Activated naive CD8-positive, alpha-beta T cell treated with anti-CD3 and anti-CD28 coated beads, Interleukin-2, amount 50 U/mL, for 24 hours (primary cell): ENCODE measurements at regions not wholly inside any gene's neighbourhood (a gene's known extent, or its start where the extent isn't known, plus 50 kb on each side); places are given as distances from the start of the nearest gene placed in this dataset.

Source experiments
- ATAC-seq: fragments of 150-1000 bp; cut with Tn5 transposase; one replicate; pipeline ENCODE4 v1.10.0; 2021
- DNase-seq: peaks from one replicate; pipeline ENCODE4 v3.0.0; 2021
- H3K27ac Mint-ChIP-seq: one replicate; pipeline ENCODE4 v1.8.0; 2021; ENCODE audit warnings: mild to moderate bottlenecking, mixed read lengths
- H3K27me3 Mint-ChIP-seq: one replicate; pipeline ENCODE4 v1.8.0; 2021; ENCODE audit warnings: mixed read lengths
- H3K36me3 Mint-ChIP-seq: one replicate; pipeline ENCODE4 v1.8.0; 2021; ENCODE audit warnings: low read depth, mixed read lengths
- H3K4me1 Mint-ChIP-seq: one replicate; pipeline ENCODE4 v1.8.0; 2021; ENCODE audit warnings: mixed read lengths
- H3K4me3 Mint-ChIP-seq: one replicate; pipeline ENCODE4 v1.8.0; 2021; ENCODE audit warnings: mild to moderate bottlenecking, moderate library complexity, mixed read lengths
- H3K9me3 Mint-ChIP-seq: one replicate; pipeline ENCODE4 v1.8.0; 2021; ENCODE audit warnings: mixed read lengths

DNA sequence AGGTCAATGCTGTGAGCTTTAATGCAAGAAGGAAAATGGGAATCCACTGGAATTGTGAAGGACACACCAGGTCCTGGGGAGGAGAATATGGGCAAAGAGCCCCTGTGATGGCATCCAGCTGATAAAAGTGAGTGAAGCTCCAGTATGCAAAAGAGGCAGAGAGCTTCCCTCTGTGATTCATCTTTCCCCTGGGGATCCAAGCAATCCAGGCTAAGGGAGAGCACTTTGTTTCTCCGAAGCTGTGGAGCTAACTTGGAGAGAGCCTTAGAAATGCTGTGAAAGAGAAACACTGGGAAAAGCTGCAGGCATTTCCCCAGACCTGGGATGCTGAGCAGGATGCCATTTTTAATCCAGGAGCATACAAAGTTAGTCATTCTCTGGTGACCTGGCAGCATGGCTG lies 489.5 kb downstream of the SH2D4B start:
- peaks cover 6% of the 10 kb centered on the region for H3K27me3 Mint-ChIP-seq
- H3K9me3 Mint-ChIP-seq, result no peaks in the 10 kb centered on the region
- no peaks in the 10 kb centered on the region for H3K36me3 Mint-ChIP-seq
- no peak overlapping the region for H3K27ac Mint-ChIP-seq
- ATAC-seq (no peak), DNase-seq (no peak)
- no peak overlapping the region for H3K4me3 Mint-ChIP-seq
- no peaks in the 10 kb centered on the region for H3K4me1 Mint-ChIP-seq

- Mint-ChIP-seq H3K4me3 (no peak overlapping the region), H3K27me3 (peaks cover 6% of the 10 kb centered on the region), H3K4me1 (no peaks in the 10 kb centered on the region), H3K9me3 (no peaks in the 10 kb centered on the region), H3K27ac (no peak overlapping the region), H3K36me3 (no peaks in the 10 kb centered on the region)
- ATAC-seq, result no peak
- DNase-seq, result no peak
These were observed 490.0 kb downstream of the SH2D4B start for GRCh38 chr10:81027706-81028105.

DNA sequence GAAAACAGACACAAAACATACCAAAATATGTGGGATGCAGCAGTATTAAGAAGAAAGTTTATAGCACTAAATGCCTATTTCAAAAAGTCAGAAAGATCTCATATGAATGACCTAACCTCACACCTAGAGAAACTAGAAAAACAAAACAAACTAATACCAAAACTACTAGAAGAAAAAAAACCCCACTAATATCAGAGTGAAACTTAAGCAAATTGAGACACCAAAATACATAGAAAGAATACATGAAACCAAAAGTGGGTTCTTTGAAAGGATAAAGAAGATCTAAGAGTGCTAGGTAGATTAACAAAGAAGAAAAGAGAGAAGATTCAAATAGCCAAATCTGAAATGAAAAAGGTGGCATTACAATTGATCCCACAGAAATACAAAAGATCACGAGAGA lies 494.1 kb downstream of the SH2D4B start:
- Mint-ChIP-seq H3K9me3 (peaks cover 3% of the 10 kb centered on the region), H3K27me3 (peaks cover 4% of the 10 kb centered on the region), H3K36me3 (no peaks in the 10 kb centered on the region), H3K27ac (no peak overlapping the region), H3K4me3 (no peak overlapping the region), H3K4me1 (no peaks in the 10 kb centered on the region)
- DNase-seq (no peak), ATAC-seq (no peak)

GRCh38 chr10:81034383-81034782 lies 496.7 kb downstream of the SH2D4B start:
- Mint-ChIP-seq H3K4me1 (no peaks in the 10 kb centered on the region), H3K27ac (no peak overlapping the region), H3K4me3 (no peak overlapping the region), H3K36me3 (no peaks in the 10 kb centered on the region), H3K9me3 (peaks cover 3% of the 10 kb centered on the region), H3K27me3 (peaks cover 4% of the 10 kb centered on the region)
- no peak for ATAC-seq
- no peak for DNase-seq

GRCh38 chr10:81036257-81036656 lies 498.6 kb downstream of the SH2D4B start:
- H3K36me3 Mint-ChIP-seq, result no peaks in the 10 kb centered on the region
- peaks cover 3% of the 10 kb centered on the region for H3K9me3 Mint-ChIP-seq
- DNase-seq (no peak), ATAC-seq (no peak)
- peaks cover 4% of the 10 kb centered on the region for H3K27me3 Mint-ChIP-seq
- no peak overlapping the region for H3K4me3 Mint-ChIP-seq
- H3K27ac Mint-ChIP-seq, result no peak overlapping the region
- no peaks in the 10 kb centered on the region for H3K4me1 Mint-ChIP-seq

- peaks cover 3% of the 10 kb centered on the region for H3K9me3 Mint-ChIP-seq
- no peaks in the 10 kb centered on the region for H3K4me1 Mint-ChIP-seq
- no peak overlapping the region for H3K27ac Mint-ChIP-seq
- H3K4me3 Mint-ChIP-seq, result no peak overlapping the region
- H3K27me3 Mint-ChIP-seq, result peaks cover 2% of the 10 kb centered on the region
- H3K36me3 Mint-ChIP-seq, result no peaks in the 10 kb centered on the region
- DNase-seq (no peak), ATAC-seq (no peak)
These were observed 502.3 kb downstream of the SH2D4B start for GRCh38 chr10:81040031-81040430.

DNA sequence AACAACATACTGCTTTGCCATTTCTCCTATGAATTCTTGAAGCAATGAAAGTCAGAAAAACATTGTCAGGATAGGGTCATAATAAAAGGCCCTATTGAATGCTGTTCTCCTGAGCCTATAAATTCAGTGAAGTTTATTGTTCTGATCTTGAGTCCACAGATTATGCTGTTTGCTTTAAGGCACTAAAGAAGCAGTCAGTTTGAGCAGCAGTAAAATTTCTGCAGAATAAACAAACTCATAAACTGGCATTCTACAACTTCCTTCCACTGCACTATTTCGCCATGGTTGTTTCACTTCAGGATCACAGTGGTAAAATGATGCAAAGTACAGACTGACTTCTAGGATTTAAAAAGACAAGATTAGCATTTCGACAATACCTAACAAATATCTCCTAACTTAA lies 503.2 kb downstream of the SH2D4B start:
- DNase-seq (no peak), ATAC-seq (no peak)
- no peak overlapping the region for H3K27ac Mint-ChIP-seq
- H3K4me1 Mint-ChIP-seq, result no peaks in the 10 kb centered on the region
- H3K9me3 Mint-ChIP-seq, result peaks cover 5% of the 10 kb centered on the region
- no peaks in the 10 kb centered on the region for H3K36me3 Mint-ChIP-seq
- H3K4me3 Mint-ChIP-seq, result no peak overlapping the region
- peaks cover 2% of the 10 kb centered on the region for H3K27me3 Mint-ChIP-seq

- no peaks in the 10 kb centered on the region for H3K4me1 Mint-ChIP-seq
- no peaks in the 10 kb centered on the region for H3K36me3 Mint-ChIP-seq
- peaks cover 8% of the 10 kb centered on the region for H3K27me3 Mint-ChIP-seq
- DNase-seq (no peak), ATAC-seq (no peak)
- no peak overlapping the region for H3K27ac Mint-ChIP-seq
- H3K4me3 Mint-ChIP-seq, result no peak overlapping the region
- peaks cover 9% of the 10 kb centered on the region for H3K9me3 Mint-ChIP-seq
These were observed 504.9 kb downstream of the SH2D4B start for GRCh38 chr10:81042647-81043046.

- Mint-ChIP-seq H3K9me3 (no peaks in the 10 kb centered on the region), H3K4me1 (no peaks in the 10 kb centered on the region), H3K27ac (no peak overlapping the region), H3K27me3 (peaks cover 5% of the 10 kb centered on the region), H3K36me3 (no peaks in the 10 kb centered on the region), H3K4me3 (no peak overlapping the region)
- no peak for DNase-seq
- ATAC-seq, result no peak
These were observed 527.8 kb downstream of the SH2D4B start for GRCh38 chr10:81065474-81065873.

DNA sequence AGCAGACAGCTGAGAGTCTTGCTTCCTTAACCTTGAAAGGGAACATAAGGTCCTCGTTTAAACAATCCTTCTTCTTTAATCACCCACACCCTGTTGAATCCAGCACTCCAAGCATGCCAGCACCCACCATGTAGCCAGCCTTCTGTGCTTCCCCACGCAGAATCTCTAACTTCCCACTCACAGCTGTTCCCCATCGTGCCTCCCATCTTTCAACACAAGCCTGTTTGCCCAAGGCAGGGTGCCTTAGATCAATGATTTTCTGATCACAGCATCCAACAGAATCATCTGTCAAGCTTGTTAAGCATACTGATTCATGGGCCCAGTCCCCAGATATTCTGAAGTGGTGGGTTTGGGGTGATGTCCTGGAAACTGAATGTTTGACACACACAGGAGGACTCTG lies 530.8 kb downstream of the SH2D4B start:
- Mint-ChIP-seq H3K4me1 (no peaks in the 10 kb centered on the region), H3K27ac (no peak overlapping the region), H3K4me3 (no peak overlapping the region), H3K36me3 (no peaks in the 10 kb centered on the region), H3K27me3 (no peaks in the 10 kb centered on the region), H3K9me3 (no peaks in the 10 kb centered on the region)
- DNase-seq (no peak), ATAC-seq (no peak)

DNA sequence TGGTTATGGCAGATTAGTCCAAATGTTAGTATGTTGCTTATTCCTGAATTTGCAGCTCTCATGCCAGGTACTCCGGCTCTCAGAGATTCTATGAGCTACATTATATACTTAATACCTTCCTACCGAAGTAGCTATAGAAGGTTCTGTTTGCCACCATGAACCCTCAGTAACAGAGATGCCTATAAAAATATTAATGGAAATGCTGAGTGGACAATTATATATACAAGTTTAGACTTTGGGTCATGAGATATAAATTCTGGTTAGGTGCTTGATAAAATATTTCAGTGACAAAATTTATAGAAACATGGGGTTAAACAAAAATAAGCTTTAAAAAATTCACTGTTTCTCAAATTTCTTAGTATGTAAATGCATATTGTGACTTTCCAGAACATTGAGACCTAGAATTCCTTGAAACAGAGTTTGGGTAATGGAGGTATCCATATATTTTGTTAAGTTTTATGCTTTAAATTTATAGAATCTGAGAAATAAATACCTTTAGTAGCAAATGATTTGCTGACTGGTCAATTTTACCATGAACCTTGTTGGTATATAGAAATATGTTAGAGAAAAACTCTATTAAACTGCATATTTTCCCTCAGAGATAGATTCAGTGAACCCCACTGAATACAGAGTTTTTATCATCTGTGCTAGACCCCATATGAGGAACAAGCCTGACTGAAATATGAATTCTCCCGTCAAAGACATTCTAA lies 533.5 kb downstream of the SH2D4B start:
- Mint-ChIP-seq H3K4me3 (no peak overlapping the region), H3K27ac (no peak overlapping the region), H3K9me3 (no peaks in the 10 kb centered on the region), H3K36me3 (no peaks in the 10 kb centered on the region), H3K27me3 (peaks cover 3% of the 10 kb centered on the region), H3K4me1 (no peaks in the 10 kb centered on the region)
- DNase-seq (no peak), ATAC-seq (no peak)

- no peaks in the 10 kb centered on the region for H3K9me3 Mint-ChIP-seq
- no peak overlapping the region for H3K27ac Mint-ChIP-seq
- ATAC-seq, result no peak
- peaks cover 3% of the 10 kb centered on the region for H3K27me3 Mint-ChIP-seq
- no peaks in the 10 kb centered on the region for H3K4me1 Mint-ChIP-seq
- no peak for DNase-seq
- H3K4me3 Mint-ChIP-seq, result no peak overlapping the region
- H3K36me3 Mint-ChIP-seq, result no peaks in the 10 kb centered on the region
These were observed 535.5 kb downstream of the SH2D4B start for GRCh38 chr10:81073155-81073554.

GRCh38 chr10:81081887-81082620 lies 544.4 kb downstream of the SH2D4B start:
- Mint-ChIP-seq H3K27me3 (no peaks in the 10 kb centered on the region), H3K4me3 (no peak overlapping the region), H3K4me1 (no peaks in the 10 kb centered on the region), H3K27ac (no peak overlapping the region), H3K36me3 (no peaks in the 10 kb centered on the region), H3K9me3 (peaks cover 8% of the 10 kb centered on the region)
- no peak for ATAC-seq
- DNase-seq, result no peak

GRCh38 chr10:81082621-81083376 lies 545.1 kb downstream of the SH2D4B start:
- DNase-seq (no peak), ATAC-seq (no peak)
- H3K36me3 Mint-ChIP-seq, result no peaks in the 10 kb centered on the region
- H3K9me3 Mint-ChIP-seq, result peaks cover 8% of the 10 kb centered on the region
- H3K27me3 Mint-ChIP-seq, result no peaks in the 10 kb centered on the region
- H3K27ac Mint-ChIP-seq, result no peak overlapping the region
- H3K4me3 Mint-ChIP-seq, result no peak overlapping the region
- H3K4me1 Mint-ChIP-seq, result no peaks in the 10 kb centered on the region

DNA sequence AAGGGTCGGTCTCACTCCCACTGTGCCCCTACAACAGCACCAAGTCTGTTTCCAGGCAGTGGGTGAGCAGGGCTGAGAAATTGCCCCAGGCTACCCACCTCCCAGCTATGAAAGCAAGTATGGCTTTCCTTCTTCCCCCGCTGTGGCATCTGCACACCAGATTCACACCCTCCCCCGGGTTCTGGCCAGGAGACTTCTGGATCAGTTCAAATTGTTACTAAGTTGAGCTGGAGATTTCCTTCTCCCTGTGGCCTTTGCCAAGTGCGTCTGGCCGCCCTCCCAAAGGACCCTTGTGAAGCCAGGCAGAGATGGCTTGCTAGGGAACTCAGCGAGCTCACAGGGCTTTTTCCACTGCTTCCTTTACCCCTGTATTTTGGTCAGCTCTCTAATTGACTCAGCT lies 555.4 kb downstream of the SH2D4B start:
- H3K4me1 Mint-ChIP-seq, result no peaks in the 10 kb centered on the region
- peaks cover 5% of the 10 kb centered on the region for H3K9me3 Mint-ChIP-seq
- no peaks in the 10 kb centered on the region for H3K36me3 Mint-ChIP-seq
- H3K27ac Mint-ChIP-seq, result no peak overlapping the region
- ATAC-seq (no peak), DNase-seq (no peak)
- H3K27me3 Mint-ChIP-seq, result no peaks in the 10 kb centered on the region
- H3K4me3 Mint-ChIP-seq, result no peak overlapping the region
